Stimulated activated CD8-positive, alpha-beta memory T cell treated with anti-CD3 and anti-CD28 coated beads, Interleukin-15, amount 100 ng/mL, for 24 hours (primary cell): ENCODE measurements at regions not wholly inside any gene's neighbourhood (a gene's known extent, or its start where the extent isn't known, plus 50 kb on each side); places are given as distances from the start of the nearest gene placed in this dataset.
"Not testable (repeated sequence)": the region's sequence is repeated elsewhere in the genome, so short reads cannot be mapped to it uniquely, and the experiment has no call there.

Experiments used
- DNase-seq: peaks from one replicate; pipeline ENCODE4 v3.0.0-alpha.2; 2020; ENCODE audit warnings: low read depth

- no peak for DNase-seq
These were observed 173.4 kb upstream of the TRIB2 start for GRCh38 chr2:12543076-12543977.

GRCh38 chr2:12543978-12544558, 172.7 kb upstream of the TRIB2 start:
- no peak for DNase-seq

- no peak for DNase-seq
These were observed 169.1 kb upstream of the TRIB2 start for GRCh38 chr2:12547566-12548170.

- DNase-seq, result no peak
These were observed 167.8 kb upstream of the TRIB2 start for GRCh38 chr2:12548906-12549305.

- no peak for DNase-seq
These were observed 167.1 kb upstream of the TRIB2 start for GRCh38 chr2:12549641-12550040.

GRCh38 chr2:12552092-12552491, 164.6 kb upstream of the TRIB2 start:
- DNase-seq, result no peak

- no peak for DNase-seq
These were observed 162.3 kb upstream of the TRIB2 start for GRCh38 chr2:12554224-12555011.

- no peak for DNase-seq
These were observed 161.6 kb upstream of the TRIB2 start for GRCh38 chr2:12555012-12555645.

GRCh38 chr2:12556762-12557161, 160.0 kb upstream of the TRIB2 start:
- DNase-seq, result no peak

GRCh38 chr2:12557688-12558087, 159.0 kb upstream of the TRIB2 start:
- no peak for DNase-seq

GRCh38 chr2:12558519-12558918, 158.2 kb upstream of the TRIB2 start:
- DNase-seq, result no peak

- no peak for DNase-seq
These were observed 156.1 kb upstream of the TRIB2 start for GRCh38 chr2:12560618-12561017.

- no peak for DNase-seq
These were observed 149.3 kb upstream of the TRIB2 start for GRCh38 chr2:12567411-12567810.

GRCh38 chr2:12569510-12569909, 147.2 kb upstream of the TRIB2 start:
- not testable (repeated sequence) for DNase-seq

- not testable (repeated sequence) for DNase-seq
These were observed 146.8 kb upstream of the TRIB2 start for GRCh38 chr2:12569929-12570328.

GRCh38 chr2:12577091-12577490, 139.6 kb upstream of the TRIB2 start:
- DNase-seq, result no peak

GRCh38 chr2:12577567-12578253, 139.0 kb upstream of the TRIB2 start:
- no peak for DNase-seq

GRCh38 chr2:12579018-12579417, 137.7 kb upstream of the TRIB2 start:
- no peak for DNase-seq

GRCh38 chr2:12584338-12584737, 132.4 kb upstream of the TRIB2 start:
- DNase-seq, result no peak

- no peak for DNase-seq
These were observed 131.0 kb upstream of the TRIB2 start for GRCh38 chr2:12585784-12586183.

- no peak for DNase-seq
These were observed 129.5 kb upstream of the TRIB2 start for GRCh38 chr2:12587228-12587627.
